GM10266 (cell line): ENCODE measurements at regions not wholly inside any gene's neighbourhood (a gene's known extent, or its start where the extent isn't known, plus 50 kb on each side); places are given as distances from the start of the nearest gene placed in this dataset.
A peak's percentile ranks its signal among the peaks of the same experiment; 100 is the strongest.

Experiments used
- DNase-seq: peaks from one replicate; pipeline ENCODE4 v3.0.0; 2012; ENCODE audit errors: extremely low spot score
- TF ChIP-seq, protein P1 (sequence below): IDR thresholded peaks from 2 replicates; pipeline ENCODE4 v1.5.1; 2012; ENCODE audit warnings: mild to moderate bottlenecking, low read depth; ENCODE audit not compliant: control insufficient read depth, insufficient read depth; ENCODE audit errors: missing control alignments

DNA sequence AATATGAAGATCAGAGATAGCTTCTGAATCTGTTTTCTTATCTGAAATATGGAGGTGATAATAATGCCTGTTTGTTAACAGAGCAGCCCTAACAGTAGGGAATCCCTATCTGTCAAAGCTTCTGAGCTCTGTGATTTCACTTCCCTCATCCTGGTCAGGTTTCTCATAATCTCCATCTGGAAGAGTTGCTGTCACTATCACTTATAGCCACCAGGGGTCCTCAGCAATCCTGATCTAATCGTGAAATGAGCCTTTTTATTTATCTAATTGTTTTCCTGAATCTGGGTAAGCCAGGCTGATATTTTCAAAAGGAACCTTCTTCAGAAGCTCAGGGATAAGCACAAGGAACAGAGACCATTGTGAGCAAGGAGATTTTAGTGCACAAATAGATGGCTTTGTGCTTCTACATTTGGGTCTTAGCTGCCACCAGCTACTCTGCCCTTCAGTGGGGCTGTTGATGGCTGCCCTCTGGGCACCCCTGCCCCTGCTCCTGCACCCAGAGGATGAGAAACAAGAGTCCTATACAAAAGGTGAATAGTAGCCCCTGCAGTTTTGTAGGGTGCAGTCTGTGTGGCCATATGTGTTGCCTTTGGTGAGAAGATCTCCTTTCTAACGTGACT lies 196.4 kb upstream of the RADX start:
- TF ChIP-seq, protein P1, sequence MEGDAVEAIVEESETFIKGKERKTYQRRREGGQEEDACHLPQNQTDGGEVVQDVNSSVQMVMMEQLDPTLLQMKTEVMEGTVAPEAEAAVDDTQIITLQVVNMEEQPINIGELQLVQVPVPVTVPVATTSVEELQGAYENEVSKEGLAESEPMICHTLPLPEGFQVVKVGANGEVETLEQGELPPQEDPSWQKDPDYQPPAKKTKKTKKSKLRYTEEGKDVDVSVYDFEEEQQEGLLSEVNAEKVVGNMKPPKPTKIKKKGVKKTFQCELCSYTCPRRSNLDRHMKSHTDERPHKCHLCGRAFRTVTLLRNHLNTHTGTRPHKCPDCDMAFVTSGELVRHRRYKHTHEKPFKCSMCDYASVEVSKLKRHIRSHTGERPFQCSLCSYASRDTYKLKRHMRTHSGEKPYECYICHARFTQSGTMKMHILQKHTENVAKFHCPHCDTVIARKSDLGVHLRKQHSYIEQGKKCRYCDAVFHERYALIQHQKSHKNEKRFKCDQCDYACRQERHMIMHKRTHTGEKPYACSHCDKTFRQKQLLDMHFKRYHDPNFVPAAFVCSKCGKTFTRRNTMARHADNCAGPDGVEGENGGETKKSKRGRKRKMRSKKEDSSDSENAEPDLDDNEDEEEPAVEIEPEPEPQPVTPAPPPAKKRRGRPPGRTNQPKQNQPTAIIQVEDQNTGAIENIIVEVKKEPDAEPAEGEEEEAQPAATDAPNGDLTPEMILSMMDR = peak; percentile 50
- DNase-seq = peak; percentile 11

DNA sequence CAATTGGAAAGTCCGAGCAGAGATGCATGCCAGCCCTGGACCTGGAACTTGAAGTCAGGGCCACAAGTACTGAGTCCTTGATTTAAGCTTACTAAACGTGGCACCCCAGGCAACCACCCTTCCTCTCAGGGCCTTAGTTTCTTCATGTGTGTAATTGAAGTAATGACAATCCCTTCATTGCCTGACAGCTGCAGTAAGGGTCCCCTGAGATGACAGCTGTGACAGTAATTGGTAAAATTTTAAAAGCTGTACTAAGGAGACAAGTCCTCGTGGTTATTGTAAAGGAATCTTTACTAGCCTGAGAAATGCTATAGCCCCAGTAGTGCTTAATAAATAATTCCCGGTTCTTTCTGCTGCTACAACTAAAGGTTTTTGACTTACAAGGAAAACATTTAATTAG lies 175.1 kb upstream of the RADX start:
- TF ChIP-seq, protein P1 = no peak
- no peak for DNase-seq

DNA sequence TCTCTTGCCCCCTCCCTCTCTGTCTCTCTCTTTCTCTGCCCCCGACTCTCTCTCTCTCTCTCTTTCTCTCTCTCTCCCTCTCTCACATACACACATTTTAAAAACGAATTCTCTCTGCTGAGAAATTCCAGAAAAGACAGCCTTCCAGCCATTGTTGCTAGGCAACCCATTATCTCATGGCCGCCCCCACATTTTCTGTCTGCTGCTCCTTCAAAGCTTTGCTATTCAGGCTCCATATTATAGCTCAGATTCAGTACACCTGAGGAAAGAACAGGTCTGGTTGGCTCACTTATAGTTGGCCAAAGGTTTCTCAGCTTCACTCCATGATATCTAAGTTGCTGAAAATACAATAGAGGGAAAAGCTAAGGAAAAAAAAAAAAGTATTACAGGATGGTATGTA lies 174.4 kb upstream of the RADX start:
- no peak for DNase-seq

DNA sequence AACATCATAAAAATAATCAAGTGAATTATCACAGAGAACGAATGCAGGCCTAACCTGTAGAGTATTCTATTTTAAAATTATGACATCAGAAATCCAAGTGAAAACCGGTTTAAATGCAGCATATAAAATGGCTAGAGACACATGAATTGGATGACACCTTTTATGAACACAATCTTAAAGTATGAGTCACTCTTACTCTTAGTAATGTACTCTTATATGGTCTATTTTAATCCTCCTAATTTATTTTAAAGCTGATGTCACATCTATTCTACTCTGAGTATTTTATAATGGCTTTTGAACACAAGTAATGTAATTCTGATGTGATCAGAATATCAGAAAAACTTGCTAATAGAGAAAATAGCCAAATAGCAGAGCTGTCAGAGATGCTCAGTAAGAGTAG lies 161.4 kb upstream of the RADX start:
- TF ChIP-seq, protein P1 = no peak
- no peak for DNase-seq

More for the DNA sequence above, 174.4 kb upstream of the RADX start:
- TF ChIP-seq, protein P1 = no peak

GRCh38 chrX:106451933-106452332 lies 159.8 kb upstream of the RADX start:
- TF ChIP-seq, protein P1 = no peak
- DNase-seq = no peak

- TF ChIP-seq, protein P1 = no peak
- no peak for DNase-seq
These were observed 156.8 kb upstream of the RADX start for GRCh38 chrX:106454991-106455390.

DNA sequence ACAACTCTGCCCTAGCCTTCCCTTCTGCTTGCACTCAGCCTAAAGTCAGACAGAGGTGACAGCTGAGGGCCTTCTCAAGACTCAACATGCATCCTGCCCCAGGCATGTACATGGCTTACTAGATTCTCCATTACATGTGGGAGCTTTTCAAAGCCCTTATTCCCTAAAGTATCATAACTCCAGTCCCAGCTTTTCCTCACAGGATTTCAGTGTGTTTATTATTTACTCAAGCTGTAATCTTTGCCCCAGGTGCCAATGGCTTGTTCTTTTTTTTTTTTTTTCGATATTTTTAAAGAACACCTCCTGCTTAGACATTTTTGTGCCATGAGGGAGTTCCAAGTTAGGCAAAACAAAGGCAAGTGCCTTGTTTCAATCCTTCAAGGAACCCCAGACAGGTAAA lies 154.0 kb upstream of the RADX start:
- TF ChIP-seq, protein P1 = no peak

More for the DNA sequence above, 154.0 kb upstream of the RADX start:
- DNase-seq = no peak
